NCI-H526 treated with DMSO at 0.1 percent for 48 hours (cell line): ENCODE measurements at regions not wholly inside any gene's neighbourhood (a gene's known extent, or its start where the extent isn't known, plus 50 kb on each side); places are given as distances from the start of the nearest gene placed in this dataset.
"Not testable (repeated sequence)": the region's sequence is repeated elsewhere in the genome, so short reads cannot be mapped to it uniquely, and the experiment has no call there.

ENCODE experiments used
- DNase-seq: peaks from one replicate; lab custom pipeline; 2025; lab: John Stamatoyannopoulos, UW

DNA sequence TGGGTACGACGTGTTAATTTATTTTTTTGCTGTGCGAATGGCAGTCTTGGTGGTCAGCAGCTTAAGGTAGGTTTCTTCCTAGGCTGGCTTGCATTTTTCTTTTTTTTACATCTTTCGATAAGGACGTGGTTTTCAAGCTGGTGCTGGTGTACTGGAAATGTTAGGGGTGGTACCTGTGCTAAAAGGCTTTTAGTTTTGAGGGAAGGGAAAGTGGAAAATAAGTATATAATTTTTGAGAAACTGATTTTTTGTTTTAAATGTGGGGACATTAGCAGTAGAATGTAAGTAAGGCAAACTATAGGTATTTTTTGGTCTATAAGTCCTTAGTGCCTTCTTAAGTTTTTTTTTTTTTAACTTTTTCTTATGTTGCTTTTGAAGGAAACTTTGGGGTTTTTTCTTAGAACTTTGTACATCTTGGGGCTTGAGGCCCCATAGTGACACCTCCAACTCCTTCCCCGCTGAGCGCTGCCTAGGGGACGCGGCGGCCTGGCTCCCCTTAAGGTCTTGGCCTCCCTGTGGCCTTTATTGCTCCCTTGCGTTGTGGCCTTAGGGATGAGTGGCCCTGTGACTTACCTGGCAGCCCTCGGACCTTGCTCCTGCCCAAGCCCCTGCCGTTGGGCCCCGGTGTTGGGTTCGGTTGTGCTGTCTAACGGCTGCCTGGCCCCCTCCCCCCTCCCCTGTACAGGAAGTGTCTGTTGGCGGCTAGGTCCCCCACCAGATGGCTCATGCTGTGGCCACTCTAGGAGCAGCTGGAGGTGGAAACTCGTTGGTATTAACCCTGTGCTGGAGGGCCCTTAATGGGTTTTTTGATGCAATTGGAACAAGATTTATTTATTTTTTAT, 88.0 kb upstream of the RPRML start:
- peak; percentile 86 for DNase-seq

DNA sequence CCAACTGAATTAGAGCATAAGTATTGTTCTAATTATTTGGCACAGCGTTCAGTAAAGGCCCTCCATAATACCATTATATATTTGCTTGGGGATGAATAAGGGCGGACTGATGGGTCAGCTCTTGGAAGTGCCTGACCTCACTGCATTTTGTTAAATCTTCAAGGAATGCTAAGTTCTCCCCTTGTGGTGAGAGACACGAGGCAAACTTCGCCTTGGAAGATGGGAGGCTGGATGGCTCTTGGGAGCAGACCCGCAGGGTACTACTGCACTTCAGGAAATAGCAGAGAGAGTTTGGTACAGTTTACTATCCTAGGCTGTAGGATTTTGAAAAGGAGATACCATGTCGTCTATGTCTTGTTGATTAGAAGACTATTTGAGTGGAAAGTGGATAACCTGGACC, 87.0 kb upstream of the RPRML start:
- DNase-seq = no peak

DNA sequence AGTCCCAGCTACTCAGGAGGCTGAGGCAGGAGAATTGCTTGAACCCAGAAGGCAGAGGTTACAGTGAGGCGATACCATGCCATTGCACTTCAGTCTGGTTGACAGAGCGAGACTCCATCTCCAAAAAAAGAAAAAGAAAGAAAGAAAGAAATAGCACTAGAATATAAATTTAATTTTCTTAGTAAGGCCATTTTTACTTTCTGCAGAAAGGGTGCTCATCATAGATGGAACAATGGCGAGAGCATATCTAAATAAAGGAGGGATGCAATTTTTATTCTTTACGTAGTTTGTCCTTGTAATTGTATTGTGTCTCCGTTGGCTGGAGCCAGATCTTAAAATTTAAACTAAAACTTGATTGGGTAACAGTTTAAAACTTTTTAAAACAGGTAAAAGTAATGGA, 85.6 kb upstream of the RPRML start:
- no peak for DNase-seq

DNA sequence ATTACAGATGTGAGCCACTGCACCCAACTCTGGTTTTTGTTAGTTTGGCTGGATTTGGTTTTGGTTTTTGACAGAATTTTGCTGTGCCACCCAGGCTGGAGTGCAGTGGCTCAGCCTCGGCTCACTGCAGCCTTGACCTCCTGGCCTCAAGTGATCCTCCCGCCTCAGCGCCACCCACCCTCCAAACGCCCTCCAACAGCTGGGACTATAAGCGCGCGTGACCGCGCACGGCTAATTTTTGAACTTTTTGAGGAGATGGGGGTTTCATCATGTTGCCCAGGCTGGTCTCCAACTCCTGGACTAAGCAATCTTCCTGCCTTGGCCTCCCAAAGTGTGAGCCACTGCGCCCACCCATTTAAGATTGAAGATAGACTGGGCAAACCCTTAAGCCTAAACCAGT, 84.4 kb upstream of the RPRML start:
- no peak for DNase-seq

DNA sequence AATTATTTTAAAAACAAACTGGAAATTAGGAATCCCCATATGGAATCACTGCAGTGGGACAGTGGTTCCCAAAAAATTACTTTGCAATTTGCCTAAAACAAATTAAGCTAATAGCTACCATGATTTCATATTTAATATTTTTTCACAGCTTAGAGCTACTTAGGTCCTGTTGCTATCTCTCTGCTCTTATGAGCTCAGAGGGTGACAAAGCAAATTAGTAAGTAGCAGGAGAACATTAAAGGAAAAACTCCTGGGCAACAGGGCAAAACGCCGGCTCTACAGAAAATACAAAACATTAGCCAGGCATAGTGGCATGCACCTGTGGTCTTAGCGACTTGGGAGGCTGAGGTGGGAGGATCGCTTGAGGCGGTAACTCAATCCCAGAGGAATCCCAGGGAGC, 83.8 kb upstream of the RPRML start:
- DNase-seq = not testable (repeated sequence)

DNA sequence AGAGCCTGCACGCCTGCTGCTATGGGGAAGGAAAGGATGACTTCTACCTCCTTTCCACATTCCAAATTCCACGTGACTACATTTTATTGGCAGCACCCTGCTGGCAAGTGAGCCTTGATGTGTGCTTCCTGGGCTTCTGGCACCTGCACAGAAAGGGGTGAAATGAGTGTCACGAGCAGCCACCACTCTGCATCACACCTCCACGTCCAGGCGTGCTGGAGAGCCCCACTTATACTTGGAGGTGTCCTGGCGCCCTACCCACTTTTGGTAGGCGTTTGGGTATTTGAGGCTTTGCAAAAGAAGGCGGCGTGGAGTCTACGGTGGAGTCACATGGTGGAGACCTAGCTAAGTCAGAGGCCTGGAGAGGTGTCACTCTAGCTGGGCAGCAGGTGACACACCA, 81.0 kb upstream of the RPRML start:
- not testable (repeated sequence) for DNase-seq

DNA sequence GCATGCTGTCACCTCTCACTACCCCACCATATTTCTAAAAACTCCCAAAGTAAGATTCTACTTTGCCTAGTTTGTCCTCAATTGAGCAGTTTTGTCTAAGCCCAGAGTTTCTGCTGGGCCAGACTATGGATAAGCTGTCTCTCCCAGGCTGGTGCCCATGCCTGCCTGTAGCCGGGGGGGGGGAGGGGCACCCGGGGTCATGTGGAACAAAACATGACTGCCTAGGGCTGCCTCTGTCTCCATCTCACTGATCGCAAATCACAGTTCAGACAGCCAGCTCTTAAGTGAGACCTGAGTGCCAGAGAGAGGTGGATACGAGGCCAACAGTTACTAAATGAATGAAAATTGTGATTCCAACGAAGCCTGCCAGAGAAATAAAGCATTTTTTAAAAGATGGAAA, 78.8 kb upstream of the RPRML start:
- no peak for DNase-seq

DNA sequence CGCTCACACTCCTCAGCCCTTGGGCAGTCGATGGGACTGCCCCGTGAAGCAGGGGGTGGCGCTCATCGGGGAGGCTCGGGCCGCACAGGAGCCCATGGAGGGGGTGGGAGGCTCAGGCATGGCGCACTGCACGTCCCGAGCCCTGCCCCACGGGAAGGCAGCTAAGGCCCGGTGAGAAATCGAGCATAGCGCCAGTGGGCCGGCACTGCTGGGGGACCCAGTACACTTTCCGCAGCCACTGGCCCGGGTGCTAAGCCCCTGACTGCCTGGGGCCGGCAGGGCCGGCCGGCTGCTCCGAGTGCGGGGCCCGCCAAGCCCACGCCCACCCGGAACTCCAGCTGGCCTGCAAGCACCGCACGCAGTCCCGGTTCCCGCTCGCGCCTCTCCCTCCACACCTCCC, 78.2 kb upstream of the RPRML start:
- not testable (repeated sequence) for DNase-seq

DNA sequence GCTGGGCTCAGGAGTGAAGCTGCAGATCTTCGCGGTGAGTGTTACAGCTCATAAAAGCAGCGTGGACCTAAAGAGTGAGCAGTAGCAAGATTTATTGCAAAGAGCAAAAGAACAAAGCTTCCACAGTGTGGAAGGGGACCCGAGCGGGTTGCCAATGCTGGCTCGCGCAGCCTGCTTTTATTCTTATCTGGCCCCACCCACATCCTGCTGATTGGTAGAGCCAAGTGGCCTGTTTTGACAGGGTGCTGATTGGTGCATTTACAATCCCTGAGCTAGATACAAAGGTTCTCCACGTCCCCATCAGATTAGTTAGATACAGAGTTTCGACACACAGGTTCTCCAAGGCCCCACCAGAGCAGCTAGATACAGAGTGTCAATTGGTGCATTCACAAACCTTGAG, 77.6 kb upstream of the RPRML start:
- not testable (repeated sequence) for DNase-seq
